Islet precursor cell (in vitro differentiated cells): ENCODE measurements at regions not wholly inside any gene's neighbourhood (a gene's known extent, or its start where the extent isn't known, plus 50 kb on each side); places are given as distances from the start of the nearest gene placed in this dataset.

Experiments used
- DNase-seq: peaks from one replicate; pipeline ENCODE4 v3.0.0-alpha.2; 2018

DNA sequence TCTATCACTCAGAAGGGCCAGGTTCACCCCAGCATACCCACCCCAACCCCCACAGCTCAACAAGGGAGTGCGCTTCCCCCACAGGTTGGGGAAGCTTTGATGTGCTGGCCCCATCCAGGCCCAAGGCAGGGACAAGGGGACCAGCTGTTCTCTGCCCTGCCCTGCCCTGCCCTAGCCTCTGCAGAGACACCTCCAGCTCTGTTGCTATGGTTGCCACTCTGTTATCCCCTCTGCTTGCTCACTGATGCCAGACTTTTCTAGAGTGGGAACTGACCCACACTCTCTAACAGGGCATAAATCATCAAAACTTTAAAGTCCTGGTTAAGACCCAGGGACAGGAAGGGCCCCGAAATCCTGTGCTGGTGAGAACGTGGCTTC, 50.4 kb upstream of the ENPP7 start:
- DNase-seq = no peak

DNA sequence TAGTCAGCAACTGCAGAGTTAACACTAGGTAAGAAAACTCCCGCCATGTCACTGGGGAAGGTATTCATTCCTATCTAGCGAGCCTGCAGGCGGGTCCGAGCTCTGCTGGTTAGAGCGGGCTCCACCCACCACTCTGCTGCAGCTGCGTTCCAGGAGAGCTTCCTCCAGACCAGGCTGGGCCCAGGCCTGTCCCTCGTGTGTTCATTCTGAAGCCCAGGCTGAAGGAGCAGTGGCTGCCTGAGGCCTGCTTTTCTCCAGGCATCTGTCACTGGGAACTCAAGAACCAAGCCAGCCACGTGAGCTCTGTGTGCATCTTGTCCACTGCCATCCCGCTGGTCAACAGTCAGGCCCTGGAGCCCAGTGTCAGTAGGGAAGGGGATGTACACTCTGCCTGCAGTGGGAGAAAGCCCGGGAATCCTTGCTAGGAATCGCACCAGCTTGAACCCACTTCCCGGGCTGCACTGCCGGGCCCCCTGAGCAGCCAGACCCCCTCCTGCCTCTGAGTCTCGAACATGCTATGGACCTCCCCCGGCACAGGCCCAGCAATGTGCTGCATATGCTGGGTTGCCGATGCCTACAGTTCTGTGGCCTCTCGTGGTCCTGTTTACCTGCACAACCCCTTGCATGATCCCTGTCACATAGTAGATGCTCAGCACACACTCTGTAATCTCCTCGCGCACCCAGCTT, 51.0 kb upstream of the ENPP7 start:
- DNase-seq = no peak

DNA sequence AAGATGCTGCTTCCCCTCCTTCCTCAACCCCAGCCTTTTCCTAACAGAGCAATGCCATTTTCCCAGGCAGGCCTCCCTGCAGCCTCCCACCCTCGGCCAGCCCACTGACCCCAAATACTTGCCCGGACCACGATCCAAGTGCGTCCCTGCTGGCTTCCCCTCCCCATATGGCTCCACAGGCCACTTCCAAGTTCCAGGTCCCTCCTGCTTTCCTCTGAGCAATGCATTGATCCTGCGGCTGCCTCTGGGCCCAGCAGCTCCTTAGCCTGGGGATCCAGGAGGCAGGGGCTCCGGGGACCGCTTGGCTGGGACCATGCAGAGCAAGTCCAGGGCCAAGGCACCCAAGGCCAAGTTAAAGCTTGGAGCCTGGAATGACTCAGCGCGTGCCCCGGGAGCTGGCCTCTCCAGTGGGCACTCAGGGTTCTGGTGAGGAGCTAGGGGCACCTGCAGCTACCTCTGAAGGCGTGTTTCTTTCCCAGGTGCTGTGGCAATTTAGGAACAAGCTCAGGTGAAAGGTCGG, 51.9 kb upstream of the ENPP7 start:
- DNase-seq = no peak

DNA sequence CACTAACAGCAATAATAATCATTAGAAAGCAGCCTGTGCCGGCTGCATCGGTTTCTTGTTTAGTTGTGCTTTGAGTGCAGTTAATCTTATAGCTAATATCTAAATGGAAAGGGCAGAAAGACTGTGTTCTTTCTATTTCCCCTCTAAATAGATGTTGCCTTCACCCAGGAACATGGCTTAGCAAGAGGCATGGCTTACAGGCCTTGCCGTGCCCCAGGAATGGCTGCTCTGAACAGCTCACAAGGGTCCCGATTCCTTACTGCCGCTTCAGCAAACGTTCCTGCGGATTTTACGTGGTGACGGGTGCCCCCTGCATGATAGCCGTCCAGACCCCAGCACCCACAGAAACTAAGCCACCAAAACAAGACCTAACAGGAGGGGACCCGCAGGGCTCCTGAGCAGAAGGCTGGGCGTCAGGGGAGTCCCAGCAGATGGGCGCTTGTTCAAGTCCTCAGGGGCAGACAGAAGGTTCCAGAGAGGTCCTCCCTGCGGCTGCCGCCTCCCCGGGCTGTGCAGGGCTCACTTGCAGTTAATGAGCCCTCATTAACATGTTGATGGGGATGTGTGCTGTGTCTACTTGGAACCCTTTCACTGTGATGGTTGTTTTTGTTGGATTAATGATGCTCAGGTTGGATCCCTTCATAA, 52.5 kb upstream of the ENPP7 start:
- DNase-seq = no peak

- DNase-seq = no peak
These were observed 53.1 kb upstream of the ENPP7 start for GRCh38 chr17:79677646-79678045.

- no peak for DNase-seq
These were observed 53.9 kb upstream of the ENPP7 start for GRCh38 chr17:79676796-79677195.

DNA sequence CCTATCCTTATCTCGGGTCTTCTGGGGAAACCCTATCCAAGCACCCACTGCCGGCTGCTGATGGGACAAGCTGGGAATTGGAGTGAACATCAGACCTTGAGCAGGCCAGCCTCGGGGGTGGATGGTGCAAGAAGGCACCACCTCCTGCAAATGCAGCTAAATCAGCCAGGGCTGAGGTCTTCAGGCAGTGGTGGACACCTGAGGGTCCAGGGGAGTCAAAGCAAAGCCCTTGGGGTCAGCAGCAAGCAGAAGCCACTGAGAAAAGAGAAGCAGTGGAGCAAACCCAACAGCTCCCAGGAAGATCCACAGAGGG, 55.4 kb upstream of the ENPP7 start:
- DNase-seq = no peak

DNA sequence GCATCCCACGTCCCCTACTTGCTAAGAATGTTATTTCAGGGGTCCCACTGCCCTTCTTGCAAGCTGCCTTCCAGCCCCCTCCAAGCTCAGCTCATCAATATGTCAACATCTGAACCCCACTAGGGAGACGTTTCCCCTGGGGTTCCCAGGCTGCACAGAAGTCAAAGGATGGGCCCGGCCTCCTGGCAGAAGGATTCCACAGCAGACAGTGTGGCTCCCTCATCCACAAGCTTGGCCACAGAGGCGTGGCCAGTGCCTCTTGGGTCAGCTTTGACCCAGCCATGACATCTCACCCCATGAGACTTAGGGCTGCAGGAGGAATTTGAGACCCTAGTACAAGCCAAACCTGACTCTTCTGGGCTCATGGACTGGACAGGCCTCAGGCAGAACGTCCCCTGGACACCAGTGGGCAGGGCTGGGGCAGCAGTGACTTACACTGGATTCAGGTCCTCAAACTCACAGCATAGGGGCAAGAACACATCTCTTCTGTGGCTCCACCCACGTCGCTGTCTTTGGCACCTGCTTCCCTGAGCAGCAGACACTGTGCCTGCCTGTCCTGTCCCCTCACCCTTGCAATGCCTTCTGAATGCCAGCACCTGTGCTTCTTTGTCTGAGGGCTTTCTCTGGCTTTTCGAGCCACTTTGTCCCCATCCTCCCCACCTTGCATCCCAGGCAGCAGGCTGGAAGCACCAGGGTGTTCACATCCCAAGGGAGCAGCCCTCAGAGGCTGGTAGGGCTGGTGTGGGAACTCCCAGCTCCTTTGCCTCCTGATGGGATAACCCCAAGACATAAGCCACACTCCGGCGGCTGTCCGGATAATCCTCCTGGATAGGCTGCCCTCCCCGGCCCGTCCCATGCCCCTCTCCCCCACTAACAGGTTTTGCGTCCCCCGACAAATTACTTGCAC, 56.0 kb upstream of the ENPP7 start:
- DNase-seq = no peak

DNA sequence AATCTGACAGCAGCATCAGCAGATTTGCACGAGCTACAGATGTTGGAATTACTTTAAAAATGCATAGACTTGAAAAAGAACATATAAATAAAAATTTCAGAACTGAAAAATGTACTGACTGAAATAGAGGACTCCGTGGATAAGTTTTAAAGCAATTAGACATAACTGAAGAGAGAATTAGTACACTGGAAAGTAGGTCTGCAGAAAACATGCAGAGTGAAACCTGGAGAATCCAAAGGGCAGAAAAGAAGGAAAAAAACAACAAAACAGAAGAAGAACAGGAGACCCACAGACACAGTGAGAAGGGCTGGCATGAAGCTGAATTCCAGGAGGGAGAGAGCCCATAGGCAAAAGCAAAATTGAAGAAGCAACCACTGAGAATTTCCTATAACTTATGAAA, 57.2 kb upstream of the ENPP7 start:
- no peak for DNase-seq

DNA sequence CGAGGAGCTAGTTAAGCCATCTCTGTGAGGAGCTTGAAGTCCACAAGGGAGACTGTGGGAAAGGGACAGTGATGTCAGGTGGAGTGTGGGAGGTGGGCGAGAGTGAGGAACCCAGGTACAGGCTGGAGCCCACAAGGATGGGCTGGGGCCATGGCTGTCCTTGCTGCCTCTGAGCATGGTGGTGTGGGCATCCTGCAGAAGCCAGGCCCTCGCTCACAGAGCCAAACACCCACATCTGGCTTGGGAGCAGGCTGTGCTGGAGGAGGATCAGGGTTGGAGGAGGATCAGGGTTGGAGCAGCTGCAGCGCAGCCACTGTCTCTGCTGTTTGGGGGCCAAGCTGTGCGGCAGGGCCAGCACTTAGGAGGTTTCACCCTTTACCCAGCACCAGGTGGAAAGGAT, 58.2 kb upstream of the ENPP7 start:
- no peak for DNase-seq

DNA sequence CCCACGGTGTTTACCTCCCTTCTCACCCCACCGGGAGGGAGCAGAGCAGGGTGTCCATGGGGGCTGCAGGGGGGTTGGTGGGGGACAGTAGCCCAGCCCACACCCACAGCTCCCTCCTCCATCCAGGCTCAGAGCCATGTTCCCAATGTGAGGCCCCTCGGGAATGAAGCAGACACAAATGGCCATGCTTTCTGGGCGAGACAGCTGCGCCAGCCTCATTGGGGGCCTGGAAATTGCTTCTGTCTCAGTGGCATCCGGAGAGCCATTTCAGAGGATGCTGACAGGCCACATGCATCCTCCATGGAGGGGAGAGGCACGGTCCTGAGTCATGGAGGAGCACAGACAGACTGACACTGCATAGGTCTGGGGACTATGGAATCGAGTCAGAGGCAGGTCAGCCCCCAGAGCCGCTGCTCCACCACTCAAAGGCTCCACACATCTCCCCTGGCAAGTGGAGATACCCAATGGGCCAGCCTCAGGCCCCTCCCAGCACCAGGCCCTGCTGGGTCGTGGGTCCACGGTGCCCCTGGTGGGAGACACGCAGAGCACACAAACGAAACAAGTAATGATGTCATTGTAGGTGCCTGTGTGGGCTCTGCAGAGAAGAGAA, 59.6 kb upstream of the ENPP7 start:
- DNase-seq = peak; percentile 59

GRCh38 chr17:79670537-79671084, 59.8 kb upstream of the RBFOX3 start:
- no peak for DNase-seq

- DNase-seq = no peak
These were observed 59.0 kb upstream of the RBFOX3 start for GRCh38 chr17:79669861-79670260.

GRCh38 chr17:79668344-79669250, 57.7 kb upstream of the RBFOX3 start:
- DNase-seq = peak; percentile 44

GRCh38 chr17:79667746-79668145, 56.9 kb upstream of the RBFOX3 start:
- peak; percentile 50 for DNase-seq

- peak; percentile 47 for DNase-seq
These were observed 56.4 kb upstream of the RBFOX3 start for GRCh38 chr17:79667121-79667715.

GRCh38 chr17:79666111-79666510, 55.3 kb upstream of the RBFOX3 start:
- DNase-seq = peak; percentile 39

GRCh38 chr17:79664930-79665737, 54.3 kb upstream of the RBFOX3 start:
- DNase-seq = peak; percentile 84

DNA sequence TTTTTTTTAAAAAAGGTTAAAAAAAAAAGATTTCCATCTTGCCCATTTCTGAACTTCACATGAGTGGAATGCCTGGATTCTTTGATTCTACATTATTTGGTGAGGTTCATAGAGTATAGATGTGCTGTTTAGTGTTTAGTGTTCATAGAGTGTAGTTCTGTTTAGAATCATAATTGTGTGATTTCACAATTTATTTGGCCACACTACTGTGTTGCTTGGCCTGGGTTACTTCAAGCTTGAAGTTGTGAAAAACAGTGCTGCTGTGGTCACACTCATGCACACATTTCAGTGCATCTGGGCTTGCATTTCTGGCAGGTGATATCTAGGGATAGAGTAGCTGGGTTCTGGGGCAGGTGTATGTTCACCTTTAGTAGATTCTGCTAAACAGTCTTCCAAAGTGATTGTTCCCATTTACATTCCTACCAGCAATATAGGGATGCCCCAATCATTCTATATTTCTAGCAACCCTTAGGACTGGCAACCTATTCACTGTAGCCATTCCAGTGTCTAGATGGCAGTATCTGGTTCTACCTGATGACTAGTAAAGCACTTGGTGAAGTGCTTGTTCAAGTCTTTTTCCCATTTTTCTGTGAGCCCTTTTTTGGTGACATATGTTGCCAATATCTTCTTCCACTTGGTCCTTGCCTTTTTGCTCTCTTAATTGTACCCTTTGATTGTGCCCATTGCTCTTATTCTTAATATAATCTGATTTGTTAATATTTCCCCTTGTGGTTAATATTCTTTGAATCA, 50.6 kb upstream of the RBFOX3 start:
- DNase-seq = no peak
